ENCODE measurements at regions not wholly inside any gene's neighbourhood (a gene's known extent, or its start where the extent isn't known, plus 50 kb on each side); places are given as distances from the start of the nearest gene placed in this dataset.

- TF ChIP-seq EP300 (IDR thresholded peaks at IDR 0.05) (no peak), POLR2A (IDR thresholded peaks at IDR 0.05) (no peak), CTCF (IDR thresholded peaks at IDR 0.05) (no peak)
- Histone ChIP-seq H3K4me3 (no peak overlapping the region), H3K27me3 (no peaks in the 10 kb centered on the region), H3K27ac (no peak overlapping the region), H3K9me3 (no peaks in the 10 kb centered on the region), H3K4me1 (ENCODE audit: insufficient read depth) (no peaks in the 10 kb centered on the region), H3K36me3 (no peaks in the 10 kb centered on the region)
- no peak for DNase-seq
- intact Hi-C loops (cut with DNase I) = no loop called here
- WGBS, 3 donors = 86 to 95% (median 94%) methylated on average over 4 of the region's 4 CpGs
Measured at GRCh38 chr16:77652399-77652798, 69.9 kb upstream of the NUDT7 start.

DNA sequence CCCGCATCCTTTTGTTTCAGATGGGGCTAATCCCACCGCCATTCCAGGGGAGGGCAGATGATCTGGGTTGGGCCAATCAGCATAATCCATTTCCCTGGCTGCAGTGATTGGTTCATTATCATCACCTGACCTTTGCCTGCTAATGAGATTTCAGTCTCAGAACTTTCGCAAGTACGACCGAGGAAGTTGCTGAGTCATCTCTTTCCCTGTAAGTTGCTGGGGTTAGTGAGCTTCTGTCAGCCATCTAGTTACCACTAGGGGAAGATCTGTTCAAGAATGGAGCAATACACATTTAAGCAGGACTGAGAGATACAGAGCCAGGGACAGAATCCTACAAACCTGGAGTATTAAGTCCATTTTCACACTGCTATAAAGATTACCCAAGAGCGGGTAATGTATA, 65.3 kb upstream of the NUDT7 start:
- H3K27me3 ChIP-seq = no peaks in the 10 kb centered on the region
- no peak overlapping the region for H3K27ac ChIP-seq
- 87 to 88% (median 87%) methylated on average over 6 of the region's 6 CpGs for WGBS, 3 donors
- intact Hi-C loops (cut with DNase I) = no loop called here
- H3K9me3 ChIP-seq = no peaks in the 10 kb centered on the region
- no peak for DNase-seq
- H3K36me3 ChIP-seq = no peaks in the 10 kb centered on the region
- no peaks in the 10 kb centered on the region for H3K4me1 ChIP-seq (ENCODE audit: insufficient read depth)
- TF ChIP-seq CTCF (IDR thresholded peaks at IDR 0.05) = no peak
- TF ChIP-seq POLR2A (IDR thresholded peaks at IDR 0.05) = no peak
- no peak for TF ChIP-seq EP300 (IDR thresholded peaks at IDR 0.05)
- no peak overlapping the region for H3K4me3 ChIP-seq

DNA sequence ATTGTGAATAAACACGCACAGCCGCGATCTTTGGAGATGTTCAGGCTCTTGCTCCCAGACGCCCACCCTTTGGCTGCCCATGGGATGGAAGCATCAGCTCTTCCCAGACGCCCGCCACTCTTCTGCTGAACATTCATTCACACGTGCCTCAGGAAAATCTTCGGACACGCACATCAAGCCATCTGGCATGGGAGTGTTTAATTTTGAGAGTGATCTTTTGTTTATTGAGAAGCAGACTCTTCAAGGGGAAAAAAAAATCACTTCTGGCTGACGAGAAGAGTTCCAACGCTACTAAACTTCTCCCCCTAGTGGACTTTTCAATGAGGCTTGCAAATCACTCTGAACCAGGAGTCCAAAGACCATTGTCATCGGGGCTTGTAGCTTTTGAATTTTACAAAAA, 62.0 kb upstream of the NUDT7 start:
- no peak overlapping the region for H3K27ac ChIP-seq
- H3K9me3 ChIP-seq = no peaks in the 10 kb centered on the region
- no peaks in the 10 kb centered on the region for H3K36me3 ChIP-seq
- no peak for DNase-seq
- H3K27me3 ChIP-seq = no peaks in the 10 kb centered on the region
- H3K4me3 ChIP-seq = no peak overlapping the region
- no peak for TF ChIP-seq CTCF (IDR thresholded peaks at IDR 0.05)
- TF ChIP-seq EP300 (IDR thresholded peaks at IDR 0.05) = no peak
- TF ChIP-seq POLR2A (IDR thresholded peaks at IDR 0.05) = no peak
- 9 to 20% (median 10%) methylated on average over 12 of the region's 12 CpGs for WGBS, 3 donors
- intact Hi-C loops (cut with DNase I) = no loop called here
- no peaks in the 10 kb centered on the region for H3K4me1 ChIP-seq (ENCODE audit: insufficient read depth)

GRCh38 chr16:77662246-77662645, 60.1 kb upstream of the NUDT7 start:
- WGBS, 3 donors = 90 to 93% (median 92%) methylated on average over 4 of the region's 4 CpGs
- H3K36me3 ChIP-seq = no peaks in the 10 kb centered on the region
- H3K27me3 ChIP-seq = no peaks in the 10 kb centered on the region

More at GRCh38 chr16:77662246-77662645, 60.1 kb upstream of the NUDT7 start:
- Histone ChIP-seq H3K27ac (no peak overlapping the region), H3K9me3 (no peaks in the 10 kb centered on the region), H3K4me3 (no peak overlapping the region), H3K4me1 (ENCODE audit: insufficient read depth) (no peaks in the 10 kb centered on the region)
- DNase-seq = no peak
- TF ChIP-seq CTCF (IDR thresholded peaks at IDR 0.05) (no peak), POLR2A (IDR thresholded peaks at IDR 0.05) (no peak), EP300 (IDR thresholded peaks at IDR 0.05) (no peak)
- intact Hi-C loops (cut with DNase I) = no loop called here
